ENCODE measurements at regions not wholly inside any gene's neighbourhood (a gene's known extent, or its start where the extent isn't known, plus 50 kb on each side); places are given as distances from the start of the nearest gene placed in this dataset.

GRCh38 chr2:19600506-19600905 lies 242.1 kb upstream of the OSR1 start:
- no peak for DNase-seq
- Histone ChIP-seq H3K9me2 (ENCODE audit: insufficient read depth) (no peaks in the 10 kb centered on the region; the same call in 1 of the 2 replicates), H3K4me1 (replicated peaks; ENCODE audit: insufficient read depth) (no peaks in the 10 kb centered on the region), H3K4me3 (no peak overlapping the region), H3K79me2 (ENCODE audit: low read depth) (no peaks in the 10 kb centered on the region), H3K4me2 (no peak overlapping the region), H2AFZ (no peak overlapping the region), H3F3A (ENCODE audit: insufficient read depth, low read depth) (no peaks in the 10 kb centered on the region), H3K9me3 (ENCODE audit: insufficient read depth, low read depth) (no peaks in the 10 kb centered on the region), H3K27ac (no peak overlapping the region), H3K27me3 (ENCODE audit: insufficient read depth, low read depth) (no peaks in the 10 kb centered on the region), H3K36me3 (ENCODE audit: low read depth) (no peaks in the 10 kb centered on the region), H4K20me1 (ENCODE audit: insufficient read depth) (no peaks in the 10 kb centered on the region)
- ChIA-PET CTCF (no interaction called here), POLR2A (ENCODE audit: unreplicated experiment) (no interaction called here)
- BruUV-seq (replicated peaks), result no TSS peak
- TF ChIP-seq, protein P1, sequence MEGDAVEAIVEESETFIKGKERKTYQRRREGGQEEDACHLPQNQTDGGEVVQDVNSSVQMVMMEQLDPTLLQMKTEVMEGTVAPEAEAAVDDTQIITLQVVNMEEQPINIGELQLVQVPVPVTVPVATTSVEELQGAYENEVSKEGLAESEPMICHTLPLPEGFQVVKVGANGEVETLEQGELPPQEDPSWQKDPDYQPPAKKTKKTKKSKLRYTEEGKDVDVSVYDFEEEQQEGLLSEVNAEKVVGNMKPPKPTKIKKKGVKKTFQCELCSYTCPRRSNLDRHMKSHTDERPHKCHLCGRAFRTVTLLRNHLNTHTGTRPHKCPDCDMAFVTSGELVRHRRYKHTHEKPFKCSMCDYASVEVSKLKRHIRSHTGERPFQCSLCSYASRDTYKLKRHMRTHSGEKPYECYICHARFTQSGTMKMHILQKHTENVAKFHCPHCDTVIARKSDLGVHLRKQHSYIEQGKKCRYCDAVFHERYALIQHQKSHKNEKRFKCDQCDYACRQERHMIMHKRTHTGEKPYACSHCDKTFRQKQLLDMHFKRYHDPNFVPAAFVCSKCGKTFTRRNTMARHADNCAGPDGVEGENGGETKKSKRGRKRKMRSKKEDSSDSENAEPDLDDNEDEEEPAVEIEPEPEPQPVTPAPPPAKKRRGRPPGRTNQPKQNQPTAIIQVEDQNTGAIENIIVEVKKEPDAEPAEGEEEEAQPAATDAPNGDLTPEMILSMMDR (conservative IDR thresholded peaks at IDR 0.05), result no peak
- TF ChIP-seq EZH2 (IDR thresholded peaks at IDR 0.05; ENCODE audit: low read depth), result no peak
- intact Hi-C loops (cut with micrococcal nuclease; ENCODE audit: unreplicated experiment), result no loop called here

GRCh38 chr2:19598971-19599370 lies 240.5 kb upstream of the OSR1 start:
- Histone ChIP-seq H2AFZ (no peak overlapping the region), H3K27ac (no peak overlapping the region), H3K27me3 (ENCODE audit: insufficient read depth, low read depth) (no peaks in the 10 kb centered on the region), H3K9me3 (ENCODE audit: insufficient read depth, low read depth) (no peaks in the 10 kb centered on the region), H3F3A (ENCODE audit: insufficient read depth, low read depth) (no peaks in the 10 kb centered on the region), H4K20me1 (ENCODE audit: insufficient read depth) (no peaks in the 10 kb centered on the region), H3K4me1 (replicated peaks; ENCODE audit: insufficient read depth) (no peaks in the 10 kb centered on the region), H3K4me2 (no peak overlapping the region), H3K36me3 (ENCODE audit: low read depth) (no peaks in the 10 kb centered on the region), H3K9me2 (ENCODE audit: insufficient read depth) (no peaks in the 10 kb centered on the region; the same call in 1 of the 2 replicates), H3K4me3 (no peak overlapping the region), H3K79me2 (ENCODE audit: low read depth) (no peaks in the 10 kb centered on the region)
- BruUV-seq (replicated peaks), result no TSS peak
- ChIA-PET POLR2A (ENCODE audit: unreplicated experiment) (interaction anchor here (0.6 kb wide), 1 partner anchor 122 kb away, joined by 7 read pairs; no protein-coding TSS in a partner anchor), CTCF (no interaction called here)
- intact Hi-C loops (cut with micrococcal nuclease; ENCODE audit: unreplicated experiment), result no loop called here
- no peak for DNase-seq
- TF ChIP-seq EZH2 (IDR thresholded peaks at IDR 0.05; ENCODE audit: low read depth), result no peak
- TF ChIP-seq, protein P1 (conservative IDR thresholded peaks at IDR 0.05), result no peak

- POLR2A ChIA-PET (ENCODE audit: unreplicated experiment), result no interaction called here
- CTCF ChIA-PET, result no interaction called here
- no peaks in the 10 kb centered on the region for H3K27me3 ChIP-seq (ENCODE audit: insufficient read depth, low read depth)
- H2AFZ ChIP-seq, result no peak overlapping the region
- no peak overlapping the region for H3K27ac ChIP-seq
- DNase-seq, result no peak
- no peak overlapping the region for H3K4me2 ChIP-seq
- no peak for TF ChIP-seq EZH2 (IDR thresholded peaks at IDR 0.05; ENCODE audit: low read depth)
- TF ChIP-seq, protein P1 (conservative IDR thresholded peaks at IDR 0.05), result no peak
- no TSS peak for BruUV-seq (replicated peaks)
- H3K79me2 ChIP-seq (ENCODE audit: low read depth), result no peaks in the 10 kb centered on the region
- intact Hi-C loops (cut with micrococcal nuclease; ENCODE audit: unreplicated experiment), result no loop called here
- no peaks in the 10 kb centered on the region for H3K9me3 ChIP-seq (ENCODE audit: insufficient read depth, low read depth)
- H3F3A ChIP-seq (ENCODE audit: insufficient read depth, low read depth), result no peaks in the 10 kb centered on the region
- no peak overlapping the region for H3K4me3 ChIP-seq
- H3K4me1 ChIP-seq (replicated peaks; ENCODE audit: insufficient read depth), result 0 out of 2 replicates have a peak, but pooled peaks cover 6% of the 10 kb centered on the region
- no peaks in the 10 kb centered on the region for H3K9me2 ChIP-seq (ENCODE audit: insufficient read depth)
- no peaks in the 10 kb centered on the region for H3K36me3 ChIP-seq (ENCODE audit: low read depth)
- H4K20me1 ChIP-seq (ENCODE audit: insufficient read depth), result no peaks in the 10 kb centered on the region
These were observed 233.8 kb upstream of the OSR1 start for GRCh38 chr2:19592197-19592596.
